ENCODE measurements at regions not wholly inside any gene's neighbourhood (a gene's known extent, or its start where the extent isn't known, plus 50 kb on each side); places are given as distances from the start of the nearest gene placed in this dataset.

GRCh38 chr3:178397202-178397601, 139.0 kb upstream of the KCNMB2 start:
- no peak for DNase-seq

DNA sequence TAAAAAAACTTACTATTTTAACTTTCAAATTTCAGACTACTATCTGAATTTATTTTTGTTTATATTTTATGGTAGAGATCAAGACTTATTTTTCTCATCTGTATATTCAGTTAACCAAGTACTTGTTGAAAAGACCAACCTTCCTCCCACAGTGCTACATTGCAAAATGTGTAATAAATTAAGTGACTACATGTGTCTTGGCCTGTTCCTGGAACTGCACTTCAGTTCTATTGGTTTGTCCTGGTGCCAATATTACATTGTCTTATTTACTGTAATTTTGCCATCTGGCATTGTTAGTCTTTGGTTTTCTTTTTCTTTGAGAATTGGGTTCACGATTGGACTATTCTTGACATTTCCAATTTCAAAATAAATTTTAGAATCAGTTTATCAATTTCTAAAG, 138.4 kb upstream of the KCNMB2 start:
- DNase-seq, result no peak

DNA sequence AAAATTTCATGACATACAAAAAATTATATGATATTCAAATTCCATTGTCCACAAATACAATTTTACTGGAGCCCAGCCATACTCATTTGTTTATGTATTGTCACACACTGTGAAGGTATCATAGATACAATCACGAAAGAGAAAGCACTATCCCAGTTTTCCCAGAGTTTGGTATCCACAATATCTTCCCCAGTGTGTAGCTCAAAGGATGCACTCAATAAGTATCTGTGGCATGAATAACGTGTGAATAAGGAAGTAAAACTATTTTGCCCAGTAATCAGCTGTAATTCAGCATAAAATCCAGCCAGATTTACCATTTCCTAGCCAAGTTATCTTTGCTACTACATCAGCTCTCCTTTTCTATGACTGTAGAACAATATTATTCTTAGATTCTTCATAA, 131.3 kb upstream of the KCNMB2 start:
- DNase-seq, result no peak

GRCh38 chr3:178405531-178405930, 130.7 kb upstream of the KCNMB2 start:
- DNase-seq, result no peak

DNA sequence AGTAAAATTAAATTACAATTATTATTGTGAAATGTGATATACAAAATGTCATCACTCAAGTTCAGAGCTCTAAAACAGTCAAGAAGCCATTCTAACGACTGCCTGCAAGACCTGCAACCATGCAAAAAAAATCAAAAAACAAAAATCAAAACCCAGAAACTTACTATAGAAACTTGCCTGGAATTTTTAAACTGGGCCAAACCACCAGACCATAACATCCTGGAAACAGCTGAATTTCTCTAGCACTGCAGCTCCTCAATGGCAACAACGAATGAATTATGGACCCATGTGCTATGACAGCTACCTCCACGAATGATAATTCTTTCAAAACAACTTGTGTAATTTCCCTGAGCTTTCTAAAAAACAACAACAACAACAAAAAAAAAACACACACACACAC, 130.0 kb upstream of the KCNMB2 start:
- no peak for DNase-seq

DNA sequence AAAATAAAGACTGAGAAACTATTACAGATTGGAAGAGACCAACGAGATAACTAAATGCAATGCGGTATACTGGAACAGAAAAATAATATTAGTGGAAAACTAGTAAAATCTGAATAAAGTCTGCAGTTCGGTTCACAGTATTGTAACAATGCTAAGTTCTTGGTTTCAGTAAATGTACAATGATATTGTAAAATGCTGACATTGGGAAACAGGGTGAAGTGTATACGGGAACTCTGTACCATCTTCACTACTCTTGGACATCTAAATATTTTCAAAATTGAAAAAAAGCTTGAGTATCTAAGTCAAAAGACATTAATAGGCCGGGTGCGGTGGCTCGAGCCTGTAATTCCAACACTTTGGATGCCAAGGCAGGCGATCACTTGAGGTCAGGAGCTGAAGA, 120.9 kb upstream of the KCNMB2 start:
- no peak for DNase-seq

- no peak for DNase-seq
These were observed 118.5 kb upstream of the KCNMB2 start for GRCh38 chr3:178417736-178418135.

- peak; percentile 61 for DNase-seq
These were observed 117.2 kb upstream of the KCNMB2 start for GRCh38 chr3:178419071-178419470.

DNA sequence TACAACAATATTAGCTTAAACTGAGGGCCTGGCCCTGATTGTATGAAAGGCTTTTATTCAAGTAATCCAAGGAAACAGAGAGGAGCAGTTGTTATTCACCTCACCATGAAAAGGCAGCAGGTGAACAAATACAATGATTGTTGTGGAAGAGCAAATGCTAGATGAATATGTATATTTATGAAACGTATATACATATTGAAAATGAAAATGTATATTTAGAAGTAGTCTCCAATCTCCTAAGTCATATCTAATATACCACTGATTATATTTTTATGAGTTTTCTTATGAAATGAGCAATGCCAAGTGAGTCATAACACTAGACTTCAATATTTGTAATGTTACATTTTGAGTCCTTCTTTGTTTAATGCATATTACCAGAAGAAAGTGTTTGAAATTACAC, 116.2 kb upstream of the KCNMB2 start:
- no peak for DNase-seq

DNA sequence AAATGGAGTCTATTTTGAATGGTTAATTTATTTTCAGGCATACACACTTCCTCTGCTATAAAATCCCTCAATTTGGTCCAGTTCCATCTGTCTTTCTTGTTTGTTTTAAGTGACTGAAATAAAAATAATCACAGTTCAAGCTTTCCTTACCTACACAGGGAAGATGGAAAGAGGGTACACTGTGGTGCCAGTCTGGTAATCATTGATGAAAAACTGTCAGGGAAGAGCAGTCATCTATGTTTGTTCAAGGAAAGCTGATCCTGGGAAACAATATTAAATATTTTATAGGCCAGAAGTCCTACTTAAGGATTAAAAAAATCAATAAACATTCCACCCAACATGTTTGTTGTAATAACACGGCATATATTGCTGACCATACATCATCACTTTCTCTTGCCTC, 115.2 kb upstream of the KCNMB2 start:
- DNase-seq, result no peak

DNA sequence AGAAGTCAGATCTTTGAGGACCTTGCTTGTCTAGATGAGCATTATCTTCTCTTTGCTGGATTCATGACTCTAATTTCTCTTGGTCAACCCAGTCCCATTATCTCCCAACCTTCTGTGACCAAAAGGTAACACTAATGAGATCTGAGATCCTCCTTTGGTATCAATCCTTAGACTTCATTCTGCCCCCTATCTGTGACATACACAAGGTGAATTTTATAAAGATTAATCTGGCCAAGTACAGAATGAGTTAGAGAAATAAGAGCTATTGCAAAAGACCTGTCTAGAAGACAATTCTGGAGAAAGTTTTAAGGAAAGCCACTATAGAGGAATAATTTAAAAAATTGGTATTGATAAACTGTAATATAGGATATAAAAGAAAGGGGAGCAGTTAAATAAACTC, 113.8 kb upstream of the KCNMB2 start:
- no peak for DNase-seq

DNA sequence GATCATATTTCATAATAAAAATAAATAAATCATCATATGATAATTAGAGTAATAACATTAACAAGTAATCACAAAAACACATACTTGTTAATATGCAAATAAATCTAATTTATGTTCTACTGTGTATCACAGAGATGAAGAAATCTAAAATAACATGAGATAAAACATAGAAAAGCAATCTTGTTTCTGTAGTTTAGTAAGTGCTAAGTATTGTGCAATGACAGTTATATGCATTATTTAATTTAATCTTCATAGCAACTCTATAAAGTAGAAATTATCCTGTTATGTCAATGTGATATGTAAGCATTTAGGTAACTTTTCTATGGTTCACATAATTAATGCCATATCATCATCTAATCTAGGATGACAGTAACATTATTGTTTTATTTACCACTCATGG, 108.2 kb upstream of the KCNMB2 start:
- DNase-seq, result no peak

DNA sequence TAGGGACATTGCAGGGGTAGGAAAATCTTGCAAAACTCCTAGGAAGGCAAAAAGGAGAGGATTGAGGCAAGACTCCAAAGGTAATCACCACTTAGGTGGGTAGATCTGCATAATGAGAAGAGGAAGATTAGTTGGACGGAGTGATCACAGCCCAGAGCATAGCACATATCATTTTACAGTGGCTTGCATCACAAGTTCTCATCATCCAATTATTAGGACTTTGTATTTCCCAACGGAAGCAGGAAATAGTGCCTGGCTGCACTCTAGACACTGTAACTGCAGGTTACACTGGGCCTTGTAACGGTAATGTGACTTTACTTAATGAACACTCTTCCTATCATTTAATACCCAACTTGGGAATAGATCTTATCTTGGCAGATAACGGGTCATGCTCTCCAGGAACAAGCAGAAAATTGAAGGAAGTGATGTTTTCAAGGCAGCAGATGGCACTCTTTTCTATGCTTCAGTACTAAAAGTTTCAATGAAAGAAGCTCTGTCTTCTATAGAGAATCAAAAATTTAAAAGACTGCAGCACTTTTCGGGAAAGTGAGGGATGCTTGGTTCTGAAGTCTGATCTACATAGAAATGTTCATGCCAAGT, 101.9 kb upstream of the KCNMB2 start:
- DNase-seq, result no peak

DNA sequence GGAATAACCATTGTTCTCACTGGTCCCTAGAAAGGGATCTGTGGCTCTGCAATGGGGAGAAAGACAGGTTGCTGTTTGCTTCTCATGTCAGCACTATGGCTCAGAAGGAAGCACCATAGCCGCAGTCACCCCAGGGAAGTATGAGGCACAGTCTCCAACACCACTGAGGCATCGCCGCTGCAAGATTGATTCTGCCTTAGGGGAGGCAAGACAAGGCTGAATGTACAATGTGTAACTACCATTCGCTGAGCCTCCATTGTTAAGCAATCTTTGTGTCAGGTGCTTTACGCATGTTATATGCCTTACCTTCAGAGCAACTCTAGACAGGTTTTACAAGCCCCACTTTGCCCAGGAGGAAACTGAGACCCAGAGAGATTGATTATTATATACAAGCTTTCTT, 100.7 kb upstream of the KCNMB2 start:
- no peak for DNase-seq

DNA sequence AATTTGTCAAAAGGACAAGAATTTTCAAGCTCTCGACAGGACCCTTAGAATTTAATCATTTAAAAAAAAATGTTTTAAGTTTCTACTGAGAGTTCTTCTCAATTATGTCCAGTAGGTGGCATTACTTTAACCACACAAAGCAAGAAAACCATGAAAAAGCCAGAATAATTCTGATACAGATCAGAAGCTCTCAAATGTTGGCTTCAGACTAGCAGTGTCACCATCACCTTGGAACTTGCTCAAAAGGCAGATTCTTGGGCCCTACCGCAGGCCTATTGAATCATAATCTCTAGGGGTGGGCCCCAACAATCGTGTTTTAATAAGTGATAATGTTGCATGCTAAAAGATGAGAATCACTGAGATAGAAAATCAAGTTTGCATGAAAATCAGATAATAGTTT, 99.5 kb upstream of the KCNMB2 start:
- no peak for DNase-seq

GRCh38 chr3:178437236-178437635, 99.0 kb upstream of the KCNMB2 start:
- DNase-seq, result no peak

GRCh38 chr3:178439504-178439903, 96.7 kb upstream of the KCNMB2 start:
- peak; percentile 26 for DNase-seq

DNA sequence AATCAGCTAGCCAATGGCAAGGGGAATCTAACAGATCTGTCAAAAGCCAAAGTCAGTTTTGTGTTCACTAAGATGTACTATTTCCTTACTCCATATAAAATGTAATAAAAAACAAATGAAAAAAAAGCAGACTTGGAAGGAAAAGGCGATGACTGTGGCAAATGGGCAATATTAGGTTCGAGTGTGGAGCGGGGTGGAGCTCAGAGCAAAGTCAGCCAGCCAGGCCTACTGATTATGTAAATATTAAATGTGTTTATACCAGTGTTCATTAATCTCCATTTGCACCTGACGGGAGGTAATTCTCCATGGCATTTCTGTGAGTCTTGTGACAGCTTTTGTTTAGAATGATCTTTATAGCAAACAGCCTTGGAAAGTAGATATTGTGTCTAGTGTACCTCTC, 96.2 kb upstream of the KCNMB2 start:
- DNase-seq, result no peak

GRCh38 chr3:178443634-178444033, 92.6 kb upstream of the KCNMB2 start:
- no peak for DNase-seq

DNA sequence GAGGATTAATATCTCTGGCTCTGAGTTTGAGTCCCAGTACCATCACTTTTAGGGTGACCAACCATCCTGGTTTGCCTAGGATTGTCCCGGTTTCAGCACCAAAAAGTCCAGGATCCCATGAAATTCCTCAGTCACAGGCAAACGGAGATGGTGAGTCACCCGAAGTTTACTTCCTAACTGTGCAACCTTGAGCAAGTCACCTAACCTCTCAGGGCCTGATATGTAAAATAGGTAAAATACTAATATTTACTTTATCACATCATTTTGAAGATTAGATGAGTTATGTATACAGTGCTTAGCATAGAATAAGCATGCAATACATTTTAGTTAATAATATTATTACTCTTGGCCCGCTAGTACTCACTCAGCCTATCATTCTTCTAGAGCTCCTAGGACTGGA, 91.1 kb upstream of the KCNMB2 start:
- DNase-seq, result no peak

DNA sequence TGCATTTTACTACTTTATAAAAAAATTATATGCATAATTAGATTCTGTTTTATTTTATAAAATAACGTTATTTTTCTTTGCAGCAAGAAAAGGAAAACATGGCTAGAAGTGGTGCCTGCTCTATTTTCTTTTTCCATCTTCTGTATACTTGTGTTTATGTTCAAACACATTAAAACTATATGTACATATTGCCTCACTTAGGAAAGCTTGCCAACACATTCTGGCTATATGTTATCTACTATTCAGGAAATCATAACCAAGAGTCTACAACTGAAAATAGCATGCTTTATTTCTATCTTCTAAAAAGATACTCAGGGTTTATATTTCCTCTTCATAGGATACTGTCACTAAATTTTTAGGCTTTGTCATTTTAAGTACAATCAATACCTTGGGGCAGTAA, 90.2 kb upstream of the KCNMB2 start:
- no peak for DNase-seq

DNA sequence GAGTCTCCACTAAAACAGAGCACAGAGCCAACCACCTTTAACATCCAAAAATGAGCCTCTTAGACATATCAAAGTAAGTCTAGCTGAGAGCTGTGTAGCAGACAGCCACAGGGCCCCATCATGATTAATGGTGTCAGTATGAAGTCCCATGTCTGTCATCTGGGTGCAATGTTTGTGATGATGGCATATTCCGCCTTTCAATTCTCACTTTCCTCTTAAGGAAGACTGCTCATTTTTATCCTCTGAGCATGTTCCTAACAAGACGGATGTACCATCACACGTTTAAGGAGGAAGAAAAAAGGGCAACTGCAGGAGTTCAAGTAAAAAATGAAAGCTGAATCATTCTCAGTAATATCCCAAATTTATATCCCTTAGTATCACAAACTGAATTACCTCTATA, 85.8 kb upstream of the KCNMB2 start:
- no peak for DNase-seq

GRCh38 chr3:178451799-178452198, 84.4 kb upstream of the KCNMB2 start:
- DNase-seq, result no peak

DNA sequence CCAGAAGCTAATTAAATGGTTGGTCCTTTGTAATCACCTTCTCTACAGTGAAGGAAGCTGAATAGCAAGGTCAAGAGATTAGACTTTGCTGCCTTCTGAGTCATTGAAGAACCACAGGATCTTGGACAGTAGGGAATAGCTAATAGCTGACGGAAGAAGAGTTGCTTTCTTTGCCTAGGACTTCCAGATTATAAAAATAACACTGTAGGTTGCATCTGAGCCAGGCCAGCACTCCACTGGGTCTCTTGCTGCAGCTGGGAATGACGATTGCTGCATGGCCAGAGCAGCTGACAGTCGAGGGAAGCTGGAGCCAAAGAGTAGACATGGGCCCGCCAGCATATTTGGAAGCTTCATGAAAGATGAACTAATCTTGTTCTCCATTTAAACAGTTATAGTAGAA, 81.5 kb upstream of the KCNMB2 start:
- DNase-seq, result peak; percentile 13

GRCh38 chr3:178455226-178455625, 81.0 kb upstream of the KCNMB2 start:
- DNase-seq, result no peak

GRCh38 chr3:178455946-178456345, 80.3 kb upstream of the KCNMB2 start:
- no peak for DNase-seq

All from NCI-H226 (cell line).